ENCODE measurements at regions not wholly inside any gene's neighbourhood (a gene's known extent, or its start where the extent isn't known, plus 50 kb on each side); places are given as distances from the start of the nearest gene placed in this dataset.

DNA sequence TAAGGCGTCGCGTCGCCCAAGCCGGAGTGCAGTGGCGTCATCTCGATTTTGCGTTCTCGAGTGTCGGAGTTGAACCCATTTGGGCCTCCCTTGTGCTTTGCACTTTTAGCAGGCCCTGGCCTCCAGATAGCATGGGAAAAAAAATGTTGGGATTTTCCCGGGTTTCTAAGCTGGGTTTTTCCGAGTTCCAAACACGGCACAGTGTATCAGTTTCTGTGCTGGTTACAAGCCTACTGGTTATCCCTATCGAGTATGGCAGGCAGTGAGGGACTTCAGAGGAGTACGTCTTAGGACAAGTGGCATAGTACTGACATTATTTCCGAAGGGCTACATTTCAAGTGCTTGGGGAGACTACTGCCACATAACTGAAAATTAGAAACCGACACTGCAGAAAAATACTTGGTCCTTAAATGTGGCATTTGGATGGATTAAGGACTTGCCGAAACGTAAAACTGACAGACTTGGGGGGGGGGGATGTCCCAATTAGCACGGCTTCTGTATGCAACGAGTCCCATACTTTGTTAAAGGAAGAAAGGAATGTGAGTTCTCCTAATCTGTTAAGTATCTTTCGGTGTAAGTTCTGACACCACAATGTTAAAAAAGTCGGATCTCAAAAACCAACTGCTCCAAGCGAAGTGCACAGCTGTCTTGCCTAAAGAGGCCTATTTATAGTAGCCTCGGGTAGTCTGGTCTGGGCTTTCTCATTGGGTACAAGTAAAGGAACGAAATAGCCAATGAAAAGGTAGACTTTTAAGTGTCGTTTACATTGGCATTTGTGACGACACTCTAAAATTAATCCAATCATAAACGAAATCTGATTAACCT is 70.2 kb downstream of the HFE start:
- no peaks in the 10 kb centered on the region for H3K36me3 ChIP-seq (replicated peaks)
- H3K27ac ChIP-seq, result peak overlapping the region; percentile 78
- peak overlapping the region; percentile 86 for H3K4me3 ChIP-seq (ENCODE audit: low read depth, low read length)
- TF ChIP-seq, protein P1, sequence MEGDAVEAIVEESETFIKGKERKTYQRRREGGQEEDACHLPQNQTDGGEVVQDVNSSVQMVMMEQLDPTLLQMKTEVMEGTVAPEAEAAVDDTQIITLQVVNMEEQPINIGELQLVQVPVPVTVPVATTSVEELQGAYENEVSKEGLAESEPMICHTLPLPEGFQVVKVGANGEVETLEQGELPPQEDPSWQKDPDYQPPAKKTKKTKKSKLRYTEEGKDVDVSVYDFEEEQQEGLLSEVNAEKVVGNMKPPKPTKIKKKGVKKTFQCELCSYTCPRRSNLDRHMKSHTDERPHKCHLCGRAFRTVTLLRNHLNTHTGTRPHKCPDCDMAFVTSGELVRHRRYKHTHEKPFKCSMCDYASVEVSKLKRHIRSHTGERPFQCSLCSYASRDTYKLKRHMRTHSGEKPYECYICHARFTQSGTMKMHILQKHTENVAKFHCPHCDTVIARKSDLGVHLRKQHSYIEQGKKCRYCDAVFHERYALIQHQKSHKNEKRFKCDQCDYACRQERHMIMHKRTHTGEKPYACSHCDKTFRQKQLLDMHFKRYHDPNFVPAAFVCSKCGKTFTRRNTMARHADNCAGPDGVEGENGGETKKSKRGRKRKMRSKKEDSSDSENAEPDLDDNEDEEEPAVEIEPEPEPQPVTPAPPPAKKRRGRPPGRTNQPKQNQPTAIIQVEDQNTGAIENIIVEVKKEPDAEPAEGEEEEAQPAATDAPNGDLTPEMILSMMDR (IDR thresholded peaks at IDR 0.05; ENCODE audit: low read depth, low read length, missing control alignments), result no peak
- peak; percentile 90 for DNase-seq
- no peaks in the 10 kb centered on the region for H3K27me3 ChIP-seq (replicated peaks)
- in situ Hi-C loops (cut with HindIII; ENCODE audit: low pct_ligation_motif_present, low sequenced_read_pairs), result no loop called here

DNA sequence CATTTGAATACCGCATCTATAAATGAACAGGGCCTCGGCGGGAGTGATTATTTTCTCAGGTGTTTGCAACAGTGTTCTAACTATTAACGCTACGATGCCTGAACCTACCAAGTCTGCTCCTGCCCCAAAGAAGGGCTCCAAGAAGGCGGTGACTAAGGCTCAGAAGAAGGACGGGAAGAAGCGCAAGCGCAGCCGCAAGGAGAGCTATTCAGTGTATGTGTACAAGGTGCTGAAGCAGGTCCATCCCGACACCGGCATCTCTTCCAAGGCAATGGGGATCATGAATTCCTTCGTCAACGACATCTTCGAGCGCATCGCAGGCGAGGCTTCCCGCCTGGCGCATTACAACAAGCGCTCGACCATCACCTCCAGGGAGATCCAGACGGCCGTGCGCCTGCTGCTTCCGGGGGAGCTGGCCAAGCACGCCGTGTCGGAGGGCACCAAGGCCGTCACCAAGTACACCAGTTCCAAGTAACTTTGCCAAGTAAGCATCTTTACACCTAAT is 70.9 kb downstream of the HFE start:
- TF ChIP-seq, protein P1 (IDR thresholded peaks at IDR 0.05; ENCODE audit: low read depth, low read length, missing control alignments), result no peak
- no peaks in the 10 kb centered on the region for H3K27me3 ChIP-seq (replicated peaks)
- H3K4me3 ChIP-seq (ENCODE audit: low read depth, low read length), result peak overlapping the region; percentile 73
- in situ Hi-C loops (cut with HindIII; ENCODE audit: low pct_ligation_motif_present, low sequenced_read_pairs), result no loop called here
- H3K27ac ChIP-seq, result peak overlapping the region; percentile 78
- no peaks in the 10 kb centered on the region for H3K36me3 ChIP-seq (replicated peaks)
- no peak for DNase-seq

DNA sequence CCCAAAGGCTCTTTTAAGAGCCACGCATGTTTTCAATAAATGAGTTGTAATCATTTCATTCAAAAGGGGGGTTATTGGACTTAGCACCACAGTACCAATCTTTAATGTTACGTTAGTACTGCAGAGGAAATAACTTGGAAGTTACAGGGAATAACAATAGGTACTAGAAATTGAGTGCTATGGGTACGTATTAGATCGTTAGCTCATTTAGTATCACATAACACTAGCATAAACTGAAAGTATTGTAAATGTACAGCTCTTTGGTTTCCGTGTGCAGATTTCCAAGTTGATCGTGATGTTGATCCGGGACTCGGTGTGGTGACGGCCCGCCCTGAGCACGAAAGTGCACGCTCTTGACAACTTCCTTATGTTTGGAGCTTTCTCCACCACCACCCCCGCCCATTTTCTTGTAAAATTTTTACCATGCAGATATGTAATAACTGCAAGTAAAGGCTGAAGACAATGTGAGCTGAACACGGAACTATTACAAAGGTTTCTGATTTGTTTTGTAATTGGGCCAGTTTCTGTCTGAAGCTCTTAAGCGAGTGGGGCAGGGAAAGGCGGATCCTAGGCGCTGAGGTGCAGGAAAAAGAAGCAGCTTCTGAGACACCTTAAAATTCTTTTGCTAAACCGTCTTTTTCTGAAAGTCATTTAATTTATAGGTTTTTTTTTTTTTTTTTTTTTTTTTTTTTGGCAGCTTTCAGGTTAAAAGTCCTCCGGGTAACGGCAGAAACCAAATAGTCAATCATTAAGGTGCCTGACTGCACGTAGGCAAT is 71.5 kb downstream of the HFE start:
- Histone ChIP-seq H3K27me3 (replicated peaks) (no peaks in the 10 kb centered on the region), H3K36me3 (replicated peaks) (no peaks in the 10 kb centered on the region), H3K27ac (peak overlapping the region; percentile 78), H3K4me3 (ENCODE audit: low read depth, low read length) (peak overlapping the region; percentile 73)
- TF ChIP-seq, protein P1 (IDR thresholded peaks at IDR 0.05; ENCODE audit: low read depth, low read length, missing control alignments), result no peak
- in situ Hi-C loops (cut with HindIII; ENCODE audit: low pct_ligation_motif_present, low sequenced_read_pairs), result no loop called here
- DNase-seq, result peak; percentile 43

DNA sequence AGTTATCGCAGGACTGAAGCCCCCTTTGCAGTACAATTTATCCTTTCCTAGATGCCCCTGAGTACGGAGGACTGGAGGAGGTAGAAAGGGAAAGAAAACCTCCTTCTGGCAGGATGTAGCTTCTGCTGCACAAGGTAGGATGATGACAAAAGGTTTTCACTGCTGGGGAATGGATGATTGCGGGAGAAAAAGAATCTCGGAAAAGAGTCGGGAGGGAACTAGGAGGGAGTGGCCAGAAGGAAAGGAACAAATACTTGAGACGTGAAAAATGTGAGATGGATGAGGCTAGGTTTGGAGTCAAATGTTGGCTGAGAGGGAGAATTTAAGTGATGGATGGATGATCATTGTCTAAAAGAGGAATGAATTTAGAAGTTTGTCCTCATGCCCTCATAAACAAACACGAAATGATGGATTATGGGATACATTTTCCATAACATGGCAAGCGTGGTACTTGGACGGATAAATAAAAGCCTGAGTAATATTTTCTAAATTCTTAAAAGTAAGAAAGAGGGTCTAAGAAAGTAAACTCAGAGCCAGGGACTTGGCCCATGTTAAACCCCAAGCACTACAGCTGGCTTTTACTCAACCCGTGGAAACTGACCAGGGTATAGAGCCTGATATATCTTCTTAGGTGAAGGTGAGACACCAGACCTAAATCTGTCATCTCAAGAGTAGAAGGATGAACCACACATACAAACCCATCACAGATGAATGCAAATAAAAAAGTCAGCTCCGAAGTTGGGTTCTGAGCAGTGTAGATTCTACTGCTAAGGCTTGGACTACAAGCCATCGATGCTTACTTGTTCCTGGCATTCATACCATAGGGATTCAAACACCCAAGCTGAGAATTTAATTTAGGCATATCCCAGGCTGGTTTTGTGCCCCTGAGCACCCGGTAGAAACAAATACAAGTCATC is 72.4 kb downstream of the HFE start:
- Histone ChIP-seq H3K27me3 (replicated peaks) (no peaks in the 10 kb centered on the region), H3K4me3 (ENCODE audit: low read depth, low read length) (peak overlapping the region; percentile 73), H3K27ac (peak overlapping the region; percentile 1), H3K36me3 (replicated peaks) (no peaks in the 10 kb centered on the region)
- TF ChIP-seq, protein P1 (IDR thresholded peaks at IDR 0.05; ENCODE audit: low read depth, low read length, missing control alignments), result no peak
- in situ Hi-C loops (cut with HindIII; ENCODE audit: low pct_ligation_motif_present, low sequenced_read_pairs), result no loop called here
- DNase-seq, result no peak

DNA sequence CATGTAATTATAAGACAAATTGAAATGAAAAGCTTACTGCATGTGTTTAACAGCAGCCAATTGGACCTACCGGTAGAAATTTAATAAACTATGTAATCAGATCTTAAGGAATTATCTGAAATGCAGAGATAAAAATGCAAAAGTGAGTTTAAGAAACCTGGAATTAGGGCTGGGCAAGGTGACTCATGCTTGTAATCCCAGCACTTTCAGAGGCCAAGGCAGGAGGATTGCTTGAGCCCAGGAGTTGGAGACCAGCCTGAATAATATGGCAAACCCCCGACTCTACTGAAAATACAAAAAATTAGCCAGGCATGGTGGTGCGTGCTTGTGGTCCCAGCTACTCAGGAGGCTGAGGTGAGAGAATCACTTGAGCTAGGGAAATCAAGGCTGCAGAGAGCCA is 74.1 kb downstream of the HFE start:
- DNase-seq, result no peak
- H3K27ac ChIP-seq, result no peak overlapping the region
- H3K27me3 ChIP-seq (replicated peaks), result no peaks in the 10 kb centered on the region
- TF ChIP-seq, protein P1 (IDR thresholded peaks at IDR 0.05; ENCODE audit: low read depth, low read length, missing control alignments), result no peak
- H3K36me3 ChIP-seq (replicated peaks), result no peaks in the 10 kb centered on the region
- no peak overlapping the region for H3K4me3 ChIP-seq (ENCODE audit: low read depth, low read length)
- in situ Hi-C loops (cut with HindIII; ENCODE audit: low pct_ligation_motif_present, low sequenced_read_pairs), result no loop called here
